ENCODE measurements at regions not wholly inside any gene's neighbourhood (a gene's known extent, or its start where the extent isn't known, plus 50 kb on each side); places are given as distances from the start of the nearest gene placed in this dataset.

DNA sequence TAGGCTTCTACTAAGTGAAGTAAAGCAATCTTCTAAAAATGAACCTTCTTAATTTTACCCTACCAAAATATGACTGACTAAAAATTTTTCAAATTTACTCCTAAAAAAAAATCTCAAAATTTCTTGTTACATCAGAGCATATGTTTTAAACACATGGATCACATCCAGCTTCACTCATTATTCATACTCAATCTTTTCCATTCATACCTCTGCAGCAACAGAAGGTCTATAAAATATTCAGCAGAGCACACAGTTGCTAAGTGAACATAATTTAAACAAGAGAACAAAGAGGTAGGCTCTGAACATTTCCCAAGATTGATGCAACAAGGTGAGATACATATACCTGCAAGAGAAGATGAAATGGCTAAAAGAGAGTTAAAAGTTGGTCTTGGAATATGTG is 213.9 kb downstream of the SOD2 start:
- DNase-seq, result no peak

DNA sequence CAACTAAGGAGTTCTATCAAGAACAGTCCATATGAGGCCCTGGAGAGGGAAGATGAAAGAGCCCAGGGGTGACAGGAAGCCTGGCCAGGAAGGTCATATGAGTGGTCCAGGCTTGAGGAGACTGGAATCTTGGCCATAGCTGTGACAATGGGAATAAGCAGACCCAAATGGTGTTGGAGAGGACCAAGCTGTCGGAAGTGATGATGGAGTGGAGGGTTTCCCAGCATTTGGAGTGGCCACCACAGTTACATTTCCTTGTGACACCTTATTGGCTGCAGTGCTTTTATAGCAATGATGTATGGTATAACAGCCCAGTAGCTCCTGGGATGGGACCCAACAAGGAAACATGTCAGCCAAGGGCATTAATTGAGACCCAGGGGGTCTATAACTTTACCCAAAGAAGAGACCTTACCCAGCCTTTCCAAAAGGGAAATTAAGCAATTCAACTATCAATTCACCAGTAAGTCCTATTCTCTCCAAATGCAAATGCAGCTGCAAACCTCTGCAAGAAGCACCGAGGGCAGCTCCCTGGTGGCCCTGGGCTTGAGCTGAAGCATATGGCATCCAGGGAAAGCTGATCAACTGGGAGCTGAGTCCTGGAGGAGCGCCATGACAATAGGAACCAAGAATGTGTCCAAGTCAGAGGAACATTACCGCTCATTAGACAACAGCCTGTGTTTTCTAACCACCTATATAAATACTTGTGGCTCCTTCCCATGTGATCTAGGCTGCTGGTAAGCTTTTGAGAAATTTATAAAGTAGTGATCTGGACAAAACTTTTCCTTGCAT is 219.4 kb downstream of the SOD2 start:
- DNase-seq, result no peak

DNA sequence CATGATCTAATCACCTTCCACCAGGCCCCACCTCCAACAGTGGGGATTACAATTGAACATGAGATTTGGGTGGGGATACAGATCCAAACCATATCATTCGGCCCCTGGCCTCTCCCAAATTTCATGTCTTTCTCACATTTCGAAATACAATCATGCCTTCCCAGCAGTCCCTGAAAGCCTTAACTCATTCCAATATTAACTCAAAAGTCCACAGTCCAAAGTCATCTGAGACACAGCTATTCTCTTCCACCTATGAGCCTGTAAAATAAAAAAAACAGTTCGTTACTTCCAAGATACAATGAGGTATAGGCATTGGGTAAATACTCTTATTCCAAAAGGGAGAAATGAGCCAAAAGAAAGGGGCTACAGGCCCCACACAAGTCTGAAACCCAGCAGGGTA is 222.6 kb downstream of the SOD2 start:
- no peak for DNase-seq

DNA sequence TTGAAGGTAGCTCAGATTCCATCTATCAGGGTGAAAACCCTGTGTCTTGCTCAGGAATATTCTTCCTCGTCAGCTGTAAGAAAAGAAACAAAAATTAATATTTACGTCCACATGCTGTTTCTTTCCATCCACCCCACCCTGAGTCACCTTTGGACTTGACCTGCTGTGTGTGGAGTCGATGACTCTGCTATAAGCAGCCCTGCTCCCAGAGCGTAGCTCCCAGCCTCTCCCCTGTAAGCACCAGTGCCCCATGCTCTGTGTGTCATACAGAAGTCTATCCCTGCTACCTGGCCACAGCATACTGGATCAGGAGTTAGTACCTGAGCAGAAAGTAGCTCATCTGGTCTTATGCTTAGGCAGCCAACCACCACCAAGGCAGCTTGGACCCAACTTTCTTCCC is 223.6 kb downstream of the SOD2 start:
- no peak for DNase-seq

DNA sequence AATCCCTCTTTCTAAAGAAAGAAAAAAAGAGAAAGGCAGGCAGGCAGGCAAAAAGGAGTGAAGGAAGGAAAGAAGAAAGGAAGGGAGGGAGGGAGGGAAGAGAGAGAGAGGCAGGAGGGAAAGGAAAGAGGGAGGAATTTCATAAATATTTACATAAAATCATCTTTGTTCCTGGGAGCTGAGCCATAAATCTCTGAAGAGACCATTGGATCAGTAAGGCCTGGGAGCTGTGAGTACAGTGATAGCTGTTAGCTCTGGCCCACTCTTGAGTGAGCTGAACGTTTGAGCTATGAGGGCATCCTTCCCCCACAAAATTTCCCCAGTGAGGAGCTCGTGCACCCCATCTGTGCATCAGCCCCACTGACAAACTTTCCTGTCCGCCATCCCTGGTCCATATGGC is 224.0 kb downstream of the SOD2 start:
- no peak for DNase-seq

DNA sequence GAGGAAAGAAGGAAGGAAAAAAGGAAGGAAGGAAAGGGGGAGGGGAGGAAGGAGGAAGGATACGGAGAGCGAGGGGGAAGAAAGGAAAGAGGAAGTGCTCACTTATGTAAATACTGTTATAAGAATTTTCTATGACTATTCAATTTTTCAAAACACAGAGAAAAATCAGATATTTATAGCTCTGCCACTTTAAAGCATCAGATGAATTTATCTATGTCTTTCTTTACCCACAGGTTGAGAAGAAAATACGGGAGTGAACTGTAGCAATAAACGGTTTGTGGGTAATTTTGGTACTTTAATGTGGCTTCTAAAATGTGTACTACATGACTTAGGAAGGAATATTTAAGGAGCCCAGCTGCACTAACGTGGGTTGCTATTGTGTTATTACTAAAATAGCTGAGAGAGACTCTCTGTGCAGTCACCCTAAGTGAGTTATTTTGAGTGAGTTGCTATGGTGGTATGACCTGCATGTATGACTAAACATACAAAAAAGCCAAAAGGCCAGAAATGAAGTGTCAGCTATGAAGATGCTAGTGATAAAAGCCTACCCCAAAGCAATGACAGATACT is 225.5 kb downstream of the SOD2 start:
- no peak for DNase-seq

DNA sequence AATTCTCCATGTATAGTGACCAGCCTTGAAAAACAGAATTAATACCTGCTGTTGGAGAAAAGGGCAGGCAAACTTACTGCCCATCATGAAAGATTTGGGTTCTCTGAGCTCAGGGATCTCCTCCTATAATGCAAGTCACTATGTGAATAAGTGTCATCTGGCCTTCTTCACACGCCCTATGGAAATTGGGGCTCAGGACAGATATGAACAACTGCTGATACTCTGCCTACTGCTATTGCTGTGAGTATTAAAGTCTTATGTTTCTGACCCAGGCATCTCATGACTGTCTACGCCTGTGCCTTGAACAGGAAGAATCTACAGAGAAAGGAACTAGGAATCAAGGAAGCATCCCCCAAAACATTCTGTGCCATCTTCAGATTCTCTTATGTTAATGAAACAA is 226.1 kb downstream of the SOD2 start:
- DNase-seq, result no peak

GRCh38 chr6:159464816-159465215 is 228.2 kb downstream of the SOD2 start:
- DNase-seq, result no peak

DNA sequence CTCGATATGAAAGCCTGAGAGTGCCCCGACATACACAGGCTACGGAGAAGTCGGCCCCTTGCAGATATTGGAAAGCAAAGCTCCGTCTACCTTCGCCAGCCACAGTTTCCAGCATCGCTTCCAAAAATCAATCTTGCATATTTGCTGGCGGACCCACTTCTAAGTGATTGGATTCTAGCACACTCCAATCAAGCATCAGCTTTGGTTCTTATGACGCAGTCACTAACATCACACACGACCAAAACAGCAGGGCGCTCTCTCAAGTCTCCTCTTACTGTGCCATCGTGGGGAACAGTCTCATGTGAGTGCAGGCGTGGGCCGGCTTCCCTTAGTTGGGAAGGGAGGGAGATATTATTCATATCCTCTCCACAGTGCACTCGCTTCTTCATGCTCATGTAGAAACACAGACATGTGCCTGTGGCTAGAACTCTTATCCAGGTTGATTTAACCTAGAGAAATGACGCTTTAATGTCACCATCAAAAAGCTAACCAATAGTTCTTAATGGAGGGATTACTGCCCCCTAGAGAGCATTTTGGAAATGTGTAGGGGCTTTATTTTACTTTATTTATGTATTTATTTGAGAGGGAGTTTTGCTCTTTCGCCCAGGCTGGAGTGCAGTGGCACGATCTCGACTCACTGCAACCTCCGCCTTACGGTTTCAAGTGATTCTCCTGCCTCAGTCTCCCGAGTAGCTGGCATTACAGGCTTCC is 229.8 kb downstream of the SOD2 start:
- peak; percentile 7 for DNase-seq

- DNase-seq, result no peak
Observed at GRCh38 chr6:159462431-159462830, 230.6 kb downstream of the SOD2 start.

GRCh38 chr6:159461998-159462397 is 231.0 kb downstream of the SOD2 start:
- no peak for DNase-seq

DNA sequence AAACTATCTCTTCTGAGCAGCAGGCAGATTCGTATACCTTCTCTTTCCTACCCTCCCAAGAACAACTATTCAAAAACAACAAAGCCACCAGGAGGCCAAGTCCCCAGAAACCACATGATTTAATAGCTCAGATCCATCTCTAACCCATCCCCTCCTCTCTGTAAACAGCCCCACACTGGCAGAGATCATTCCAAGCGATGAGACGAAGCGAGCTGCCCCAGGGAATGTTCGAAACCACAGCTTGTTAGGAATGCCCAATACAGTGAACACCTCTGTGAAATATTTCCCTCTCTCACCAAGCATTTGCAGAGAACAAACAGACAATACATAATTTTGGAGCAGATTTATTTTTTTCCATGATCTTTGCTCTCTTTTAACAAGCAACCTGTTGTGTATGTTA is 231.8 kb downstream of the SOD2 start:
- DNase-seq, result no peak

GRCh38 chr6:159460476-159460875 is 232.6 kb downstream of the SOD2 start:
- DNase-seq, result no peak

GRCh38 chr6:159456349-159456748 is 236.7 kb downstream of the SOD2 start:
- DNase-seq, result no peak

GRCh38 chr6:159455700-159456274 is 237.3 kb downstream of the SOD2 start:
- no peak for DNase-seq

GRCh38 chr6:159450815-159451465 is 242.1 kb downstream of the SOD2 start:
- DNase-seq, result no peak

GRCh38 chr6:159446340-159446739 is 246.7 kb downstream of the SOD2 start:
- no peak for DNase-seq

DNA sequence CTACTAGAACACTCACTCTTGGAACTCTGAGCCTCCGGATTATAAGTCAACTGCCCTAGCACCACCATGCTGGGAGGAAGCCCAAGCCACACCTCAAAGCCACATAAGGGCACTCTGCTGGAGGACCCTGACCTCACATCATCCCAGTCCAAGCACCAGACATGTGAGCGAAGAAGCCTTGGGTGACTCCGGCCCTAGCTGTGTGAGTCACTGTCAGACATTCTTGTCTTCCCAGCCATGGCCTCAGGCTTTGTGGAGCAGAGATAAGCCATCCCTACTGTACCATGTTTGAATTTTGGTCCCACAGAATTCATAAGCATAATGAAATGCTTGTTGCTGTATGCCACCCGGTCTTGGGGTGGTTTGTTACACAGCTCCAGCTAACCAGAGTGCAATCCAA is 247.7 kb downstream of the SOD2 start:
- DNase-seq, result no peak

DNA sequence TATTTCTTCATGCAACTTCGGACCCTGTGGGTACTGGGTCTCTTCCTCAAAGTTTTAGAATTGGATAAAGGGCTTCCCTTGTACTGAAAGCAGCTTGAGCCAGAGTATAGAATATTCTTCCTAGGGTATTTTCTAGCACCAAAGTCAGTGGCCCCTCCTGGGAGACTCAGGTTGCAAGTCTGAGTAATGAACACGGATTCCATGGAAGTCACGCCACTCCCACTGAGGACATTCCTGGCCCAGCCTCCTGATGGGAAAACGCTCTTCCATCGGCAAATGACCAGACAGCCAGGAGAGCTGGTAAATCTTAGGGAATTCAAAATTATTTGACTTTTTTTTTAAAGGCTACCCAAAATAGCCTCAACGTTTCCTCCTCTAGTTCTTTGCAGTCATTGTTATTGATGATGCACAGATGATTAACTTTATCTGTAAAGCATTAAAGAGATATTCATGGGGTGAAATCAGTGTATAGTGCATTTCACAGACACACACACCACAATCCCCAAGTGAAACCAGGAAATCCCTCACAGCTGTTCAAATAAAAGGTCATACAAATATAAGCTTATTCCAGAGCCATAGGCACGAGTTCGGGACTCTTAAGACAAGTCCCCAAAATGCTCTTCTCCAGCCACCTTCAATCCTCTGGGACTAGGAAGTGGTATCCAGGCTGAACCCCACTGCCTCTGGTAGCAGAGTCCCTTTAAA is 248.8 kb downstream of the SOD2 start:
- DNase-seq, result no peak

GRCh38 chr6:159443417-159443920 is 249.6 kb downstream of the SOD2 start:
- no peak for DNase-seq

DNA sequence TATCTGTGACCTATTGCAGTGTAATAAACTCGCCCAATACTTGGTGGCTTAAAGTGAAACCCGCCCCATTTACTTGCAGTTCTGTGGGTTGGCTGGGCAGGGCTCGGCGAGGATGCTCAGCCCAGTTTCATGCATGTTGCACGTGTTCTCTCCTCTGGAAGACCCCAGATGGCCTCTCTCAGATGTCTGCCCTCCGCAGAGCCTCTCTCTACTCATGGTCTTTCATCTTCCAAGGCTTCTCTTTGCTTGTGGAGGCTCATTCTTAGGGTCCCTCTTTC is 251.4 kb downstream of the SOD2 start:
- no peak for DNase-seq

- no peak for DNase-seq
Observed at GRCh38 chr6:159440911-159441703, 251.9 kb downstream of the SOD2 start.

Data from CD4-positive, alpha-beta T cell treated with Interleukin-12 subunit alpha and Interleukin-12 subunit beta, for 1 hour (primary cell).